ENCODE measurements at regions not wholly inside any gene's neighbourhood (a gene's known extent, or its start where the extent isn't known, plus 50 kb on each side); places are given as distances from the start of the nearest gene placed in this dataset.

DNA sequence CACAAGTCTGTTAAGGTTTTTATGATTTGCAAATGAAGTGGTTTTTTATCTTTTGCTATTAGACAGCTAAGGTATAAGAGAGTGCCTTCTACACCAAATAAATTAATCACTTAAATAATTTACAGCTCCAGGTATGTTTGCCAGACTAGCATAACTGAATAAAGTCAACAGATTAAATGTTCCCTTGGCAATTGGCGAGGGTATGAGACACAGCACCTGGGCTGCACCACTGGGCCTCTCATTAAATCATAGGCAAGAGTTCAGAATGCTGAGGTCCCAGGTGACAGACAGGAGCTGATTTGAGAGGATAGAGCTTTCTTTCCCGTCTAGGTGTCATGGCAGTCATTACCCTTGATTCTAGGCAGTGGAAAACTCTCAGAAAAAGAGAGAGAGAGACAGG, 62.6 kb upstream of the WT1 start:
- TF ChIP-seq, protein P1, sequence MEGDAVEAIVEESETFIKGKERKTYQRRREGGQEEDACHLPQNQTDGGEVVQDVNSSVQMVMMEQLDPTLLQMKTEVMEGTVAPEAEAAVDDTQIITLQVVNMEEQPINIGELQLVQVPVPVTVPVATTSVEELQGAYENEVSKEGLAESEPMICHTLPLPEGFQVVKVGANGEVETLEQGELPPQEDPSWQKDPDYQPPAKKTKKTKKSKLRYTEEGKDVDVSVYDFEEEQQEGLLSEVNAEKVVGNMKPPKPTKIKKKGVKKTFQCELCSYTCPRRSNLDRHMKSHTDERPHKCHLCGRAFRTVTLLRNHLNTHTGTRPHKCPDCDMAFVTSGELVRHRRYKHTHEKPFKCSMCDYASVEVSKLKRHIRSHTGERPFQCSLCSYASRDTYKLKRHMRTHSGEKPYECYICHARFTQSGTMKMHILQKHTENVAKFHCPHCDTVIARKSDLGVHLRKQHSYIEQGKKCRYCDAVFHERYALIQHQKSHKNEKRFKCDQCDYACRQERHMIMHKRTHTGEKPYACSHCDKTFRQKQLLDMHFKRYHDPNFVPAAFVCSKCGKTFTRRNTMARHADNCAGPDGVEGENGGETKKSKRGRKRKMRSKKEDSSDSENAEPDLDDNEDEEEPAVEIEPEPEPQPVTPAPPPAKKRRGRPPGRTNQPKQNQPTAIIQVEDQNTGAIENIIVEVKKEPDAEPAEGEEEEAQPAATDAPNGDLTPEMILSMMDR (tag by site-specific recombination; IDR thresholded peaks at IDR 0.05) = no peak
- TF ChIP-seq ZNF548 (tag by site-specific recombination; IDR thresholded peaks at IDR 0.05) (no peak), SP3 (tag by site-specific recombination; IDR thresholded peaks at IDR 0.05) (no peak), RBAK (tag by site-specific recombination; IDR thresholded peaks at IDR 0.05) (no peak), ZFHX2 (tag by site-specific recombination; conservative IDR thresholded peaks at IDR 0.05) (no peak), ZNF792 (tag by site-specific recombination; IDR thresholded peaks at IDR 0.05) (no peak), YY1 (tag by site-specific recombination; IDR thresholded peaks at IDR 0.05) (no peak), MYNN (tag by site-specific recombination; IDR thresholded peaks at IDR 0.05; ENCODE audit: borderline replicate concordance) (no peak)
- TF ChIP-seq, protein P2, sequence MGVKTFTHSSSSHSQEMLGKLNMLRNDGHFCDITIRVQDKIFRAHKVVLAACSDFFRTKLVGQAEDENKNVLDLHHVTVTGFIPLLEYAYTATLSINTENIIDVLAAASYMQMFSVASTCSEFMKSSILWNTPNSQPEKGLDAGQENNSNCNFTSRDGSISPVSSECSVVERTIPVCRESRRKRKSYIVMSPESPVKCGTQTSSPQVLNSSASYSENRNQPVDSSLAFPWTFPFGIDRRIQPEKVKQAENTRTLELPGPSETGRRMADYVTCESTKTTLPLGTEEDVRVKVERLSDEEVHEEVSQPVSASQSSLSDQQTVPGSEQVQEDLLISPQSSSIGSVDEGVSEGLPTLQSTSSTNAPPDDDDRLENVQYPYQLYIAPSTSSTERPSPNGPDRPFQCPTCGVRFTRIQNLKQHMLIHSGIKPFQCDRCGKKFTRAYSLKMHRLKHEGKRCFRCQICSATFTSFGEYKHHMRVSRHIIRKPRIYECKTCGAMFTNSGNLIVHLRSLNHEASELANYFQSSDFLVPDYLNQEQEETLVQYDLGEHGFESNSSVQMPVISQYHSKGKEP (tag by site-specific recombination; IDR thresholded peaks at IDR 0.05) = no peak

Data from HEK293 (cell line).